ENCODE measurements at regions not wholly inside any gene's neighbourhood (a gene's known extent, or its start where the extent isn't known, plus 50 kb on each side); places are given as distances from the start of the nearest gene placed in this dataset.

- TF ChIP-seq CTCF (conservative IDR thresholded peaks at IDR 0.05; ENCODE audit: low read depth, low read length) (no peak), EZH2 (IDR thresholded peaks at IDR 0.05; ENCODE audit: borderline replicate concordance, low read depth, low read length, poor library complexity, severe bottlenecking) (no peak)
Measured at GRCh38 chr17:13268791-13269595, 251.2 kb upstream of the ELAC2 start.

All from A673 (cell line).